H1 (cell line): ENCODE measurements at regions not wholly inside any gene's neighbourhood (a gene's known extent, or its start where the extent isn't known, plus 50 kb on each side); places are given as distances from the start of the nearest gene placed in this dataset.

Experiments used
- EGR1 ChIP-seq: IDR thresholded peaks from 2 replicates; pipeline ENCODE4 v1.6.1; 2011; ENCODE audit warnings: low read depth, low read length, borderline replicate concordance
- EZH2 ChIP-seq: fragments of 200-600 bp; sonication (generic); IDR thresholded peaks from 2 replicates; pipeline ENCODE4 v1.7.1; 2012; ENCODE audit warnings: low read depth, mild to moderate bottlenecking, moderate library complexity, low read length, inconsistent platforms; ENCODE audit not compliant: severe bottlenecking
- HDAC2 ChIP-seq, 2 experiments: fragments of 300-600 bp in 1 of 2; sonication (generic) in 1 of 2; IDR thresholded peaks; 2 replicates each; pipeline ENCODE4 v1.6.1; 2011 to 2012; ENCODE audit warnings: low read depth in 2 of 2, low read length in 2 of 2, mild to moderate bottlenecking in 2 of 2, moderate library complexity in 2 of 2, borderline replicate concordance in 1 of 2, inconsistent platforms in 1 of 2
- NRF1 ChIP-seq: IDR thresholded peaks from 2 replicates; pipeline ENCODE4 v1.6.1; 2011; ENCODE audit warnings: mild to moderate bottlenecking, low read depth, low read length, improper control_type of control experiment
- POLR2A ChIP-seq, 2 experiments: IDR thresholded peaks; 1 replicate in 1 of 2; 2 replicates in 1 of 2; pipeline ENCODE4 v1.6.1; 2011; ENCODE audit warnings: low read depth in 2 of 2, low read length in 2 of 2, mild to moderate bottlenecking in 2 of 2; ENCODE audit errors: control extremely low read depth in 1 of 2
- POLR2AphosphoS5 ChIP-seq: IDR thresholded peaks from 2 replicates; pipeline ENCODE4 v1.6.1; 2011; ENCODE audit warnings: low read depth, low read length
- RAD21 ChIP-seq, 2 experiments: IDR thresholded peaks in 1 of 2; conservative IDR thresholded peaks in 1 of 2; 2 replicates each; pipeline ENCODE4 v1.6.1; 2011; ENCODE audit warnings: low read depth in 2 of 2, low read length in 2 of 2, improper control_type of control experiment in 1 of 2, inconsistent platforms in 1 of 2, mild to moderate bottlenecking in 1 of 2, moderate library complexity in 1 of 2
- RFX5 ChIP-seq: IDR thresholded peaks from 2 replicates; pipeline ENCODE4 v1.6.1; 2011; ENCODE audit warnings: low read depth, low read length, improper control_type of control experiment, borderline replicate concordance
- SP1 ChIP-seq: IDR thresholded peaks from 2 replicates; pipeline ENCODE4 v1.6.1; 2011; ENCODE audit warnings: low read depth, low read length
- ZNF274 ChIP-seq: IDR thresholded peaks from 2 replicates; pipeline ENCODE4 v1.7.0; 2012; ENCODE audit warnings: low read length, borderline replicate concordance; ENCODE audit errors: extremely low read depth
- TF ChIP-seq, protein P1 (sequence below), 3 experiments: IDR thresholded peaks; 1 replicate in 2 of 3; 2 replicates in 1 of 3; pipeline versions ENCODE4 v1.5.1 to v1.6.1; 2011; ENCODE audit warnings: low read length in 3 of 3, mild to moderate bottlenecking in 3 of 3, inconsistent platforms in 2 of 3, low read depth in 1 of 3, moderate library complexity in 1 of 3; ENCODE audit not compliant: insufficient read depth in 1 of 3; ENCODE audit errors: control extremely low read depth in 1 of 3
- TF ChIP-seq, protein P2 (sequence below): IDR thresholded peaks from 2 replicates; pipeline ENCODE4 v1.6.1; 2012; ENCODE audit warnings: inconsistent platforms

DNA sequence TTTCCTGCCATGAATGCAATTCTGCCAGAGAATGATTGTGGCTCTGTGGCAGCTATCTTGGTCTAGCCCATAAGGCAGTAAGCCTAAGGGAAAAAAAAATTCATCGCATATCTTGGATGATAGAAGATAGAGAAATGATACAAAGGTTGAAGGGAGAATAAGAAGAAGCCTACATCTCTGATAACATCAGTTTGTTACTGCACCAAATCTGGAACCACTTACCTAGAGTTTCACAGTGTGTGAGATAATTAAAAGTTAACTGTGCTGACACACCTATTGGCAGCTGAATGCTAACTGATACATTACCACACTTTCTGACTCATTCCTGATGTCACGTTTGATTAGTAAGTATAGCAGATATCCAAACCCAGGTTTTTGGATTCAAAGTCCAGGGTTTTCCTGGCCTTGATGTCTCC, 91.6 kb upstream of the TAF11L2 start:
- TF ChIP-seq NRF1, result no peak
- TF ChIP-seq, protein P1, sequence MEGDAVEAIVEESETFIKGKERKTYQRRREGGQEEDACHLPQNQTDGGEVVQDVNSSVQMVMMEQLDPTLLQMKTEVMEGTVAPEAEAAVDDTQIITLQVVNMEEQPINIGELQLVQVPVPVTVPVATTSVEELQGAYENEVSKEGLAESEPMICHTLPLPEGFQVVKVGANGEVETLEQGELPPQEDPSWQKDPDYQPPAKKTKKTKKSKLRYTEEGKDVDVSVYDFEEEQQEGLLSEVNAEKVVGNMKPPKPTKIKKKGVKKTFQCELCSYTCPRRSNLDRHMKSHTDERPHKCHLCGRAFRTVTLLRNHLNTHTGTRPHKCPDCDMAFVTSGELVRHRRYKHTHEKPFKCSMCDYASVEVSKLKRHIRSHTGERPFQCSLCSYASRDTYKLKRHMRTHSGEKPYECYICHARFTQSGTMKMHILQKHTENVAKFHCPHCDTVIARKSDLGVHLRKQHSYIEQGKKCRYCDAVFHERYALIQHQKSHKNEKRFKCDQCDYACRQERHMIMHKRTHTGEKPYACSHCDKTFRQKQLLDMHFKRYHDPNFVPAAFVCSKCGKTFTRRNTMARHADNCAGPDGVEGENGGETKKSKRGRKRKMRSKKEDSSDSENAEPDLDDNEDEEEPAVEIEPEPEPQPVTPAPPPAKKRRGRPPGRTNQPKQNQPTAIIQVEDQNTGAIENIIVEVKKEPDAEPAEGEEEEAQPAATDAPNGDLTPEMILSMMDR (IDR thresholded peaks at IDR 0.05; ENCODE audit: control extremely low read depth in 1 of 3, insufficient read depth in 1 of 3, low read depth in 1 of 3, low read length in 3 of 3), result no peak
- TF ChIP-seq POLR2A (IDR thresholded peaks at IDR 0.05; ENCODE audit: control extremely low read depth in 1 of 2, low read depth in 2 of 2, low read length in 2 of 2), result no peak
- no peak for TF ChIP-seq POLR2AphosphoS5
- no peak for TF ChIP-seq RAD21 (IDR thresholded peaks at IDR 0.05 in 1 of 2, conservative IDR thresholded peaks at IDR 0.05 in 1 of 2; ENCODE audit: low read depth in 2 of 2, low read length in 2 of 2)
- TF ChIP-seq, protein P2, sequence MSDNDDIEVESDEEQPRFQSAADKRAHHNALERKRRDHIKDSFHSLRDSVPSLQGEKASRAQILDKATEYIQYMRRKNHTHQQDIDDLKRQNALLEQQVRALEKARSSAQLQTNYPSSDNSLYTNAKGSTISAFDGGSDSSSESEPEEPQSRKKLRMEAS, result no peak
- TF ChIP-seq SP1, result no peak
- no peak for TF ChIP-seq RFX5
- TF ChIP-seq EZH2, result no peak
- TF ChIP-seq HDAC2 (IDR thresholded peaks at IDR 0.05; ENCODE audit: borderline replicate concordance in 1 of 2, low read depth in 2 of 2, low read length in 2 of 2), result no peak
- no peak for TF ChIP-seq ZNF274
- TF ChIP-seq EGR1, result no peak
